HTR-8/SVneo (cell line): ENCODE measurements at regions not wholly inside any gene's neighbourhood (a gene's known extent, or its start where the extent isn't known, plus 50 kb on each side); places are given as distances from the start of the nearest gene placed in this dataset.
"Not testable (repeated sequence)": the region's sequence is repeated elsewhere in the genome, so short reads cannot be mapped to it uniquely, and the experiment has no call there.

Experiments used
- DNase-seq: peaks from one replicate; pipeline ENCODE4 v3.0.0; 2011; ENCODE audit warnings: low spot score, mixed read lengths; ENCODE audit not compliant: insufficient read length
- FAIRE-seq: peaks from 2 replicates; lab custom pipeline; 2011; peaks lifted over from hg19 to GRCh38; lab: Jason Lieb, UNC

- no peak for DNase-seq
- FAIRE-seq = no peak
These were observed 182.4 kb downstream of the COX18 start for GRCh38 chr4:72887152-72887551.

GRCh38 chr4:72886602-72887001 is 182.9 kb downstream of the COX18 start:
- DNase-seq = no peak
- no peak for FAIRE-seq

GRCh38 chr4:72884225-72884624 is 185.3 kb downstream of the COX18 start:
- FAIRE-seq, DNase-seq: not testable (repeated sequence)

GRCh38 chr4:72876946-72877345 is 192.6 kb downstream of the COX18 start:
- DNase-seq (no peak), FAIRE-seq (no peak)

GRCh38 chr4:72875545-72875944 is 194.0 kb downstream of the COX18 start:
- no peak for DNase-seq
- FAIRE-seq = no peak

- FAIRE-seq (no peak), DNase-seq (no peak)
These were observed 194.4 kb downstream of the COX18 start for GRCh38 chr4:72875138-72875537.

- FAIRE-seq = no peak
- no peak for DNase-seq
These were observed 204.6 kb downstream of the COX18 start for GRCh38 chr4:72864898-72865297.

- not testable (repeated sequence) for FAIRE-seq, DNase-seq
These were observed 205.2 kb downstream of the COX18 start for GRCh38 chr4:72864277-72864676.

GRCh38 chr4:72860766-72861165 is 208.8 kb downstream of the COX18 start:
- FAIRE-seq = no peak

GRCh38 chr4:72858328-72858727 is 211.2 kb downstream of the COX18 start:
- peak; percentile 17 for DNase-seq
- FAIRE-seq = no peak

More at GRCh38 chr4:72860766-72861165, 208.8 kb downstream of the COX18 start:
- no peak for DNase-seq

GRCh38 chr4:72857787-72858186 is 211.7 kb downstream of the COX18 start:
- FAIRE-seq (no peak), DNase-seq (no peak)

GRCh38 chr4:72857216-72857615 is 212.3 kb downstream of the COX18 start:
- DNase-seq (no peak), FAIRE-seq (no peak)

GRCh38 chr4:72846280-72847111 is 223.0 kb downstream of the COX18 start:
- DNase-seq = no peak
- FAIRE-seq = no peak

GRCh38 chr4:72843466-72843865 is 226.1 kb downstream of the COX18 start:
- DNase-seq = no peak
- no peak for FAIRE-seq

GRCh38 chr4:72842323-72842722 is 227.2 kb downstream of the COX18 start:
- FAIRE-seq (no peak), DNase-seq (no peak)

- not testable (repeated sequence) for FAIRE-seq, DNase-seq
These were observed 229.3 kb downstream of the COX18 start for GRCh38 chr4:72840166-72840565.

- no peak for FAIRE-seq
- DNase-seq = no peak
These were observed 240.7 kb downstream of the COX18 start for GRCh38 chr4:72828864-72829263.

GRCh38 chr4:72827968-72828367 is 241.5 kb downstream of the COX18 start:
- DNase-seq = no peak
- no peak for FAIRE-seq

GRCh38 chr4:72820107-72820506 is 249.4 kb downstream of the COX18 start:
- DNase-seq (no peak), FAIRE-seq (no peak)

GRCh38 chr4:72817012-72817411 is 248.0 kb upstream of the ADAMTS3 start:
- DNase-seq (no peak), FAIRE-seq (no peak)

- DNase-seq (no peak), FAIRE-seq (no peak)
These were observed 245.2 kb upstream of the ADAMTS3 start for GRCh38 chr4:72814241-72814640.

- no peak for DNase-seq
- no peak for FAIRE-seq
These were observed 240.2 kb upstream of the ADAMTS3 start for GRCh38 chr4:72809208-72809607.
